HG02884 (cell line): ENCODE measurements at regions not wholly inside any gene's neighbourhood (a gene's known extent, or its start where the extent isn't known, plus 50 kb on each side); places are given as distances from the start of the nearest gene placed in this dataset.

Experiments used
- ATAC-seq: cut with Tn5 transposase; IDR thresholded peaks from one replicate; pipeline ENCODE4 v1.9.1; 2021; ENCODE audit warnings: mild to moderate bottlenecking, moderate library complexity; ENCODE audit not compliant: unreplicated experiment

GRCh38 chr2:215668378-215668775, 232.5 kb upstream of the FN1 start:
- no peak for ATAC-seq

DNA sequence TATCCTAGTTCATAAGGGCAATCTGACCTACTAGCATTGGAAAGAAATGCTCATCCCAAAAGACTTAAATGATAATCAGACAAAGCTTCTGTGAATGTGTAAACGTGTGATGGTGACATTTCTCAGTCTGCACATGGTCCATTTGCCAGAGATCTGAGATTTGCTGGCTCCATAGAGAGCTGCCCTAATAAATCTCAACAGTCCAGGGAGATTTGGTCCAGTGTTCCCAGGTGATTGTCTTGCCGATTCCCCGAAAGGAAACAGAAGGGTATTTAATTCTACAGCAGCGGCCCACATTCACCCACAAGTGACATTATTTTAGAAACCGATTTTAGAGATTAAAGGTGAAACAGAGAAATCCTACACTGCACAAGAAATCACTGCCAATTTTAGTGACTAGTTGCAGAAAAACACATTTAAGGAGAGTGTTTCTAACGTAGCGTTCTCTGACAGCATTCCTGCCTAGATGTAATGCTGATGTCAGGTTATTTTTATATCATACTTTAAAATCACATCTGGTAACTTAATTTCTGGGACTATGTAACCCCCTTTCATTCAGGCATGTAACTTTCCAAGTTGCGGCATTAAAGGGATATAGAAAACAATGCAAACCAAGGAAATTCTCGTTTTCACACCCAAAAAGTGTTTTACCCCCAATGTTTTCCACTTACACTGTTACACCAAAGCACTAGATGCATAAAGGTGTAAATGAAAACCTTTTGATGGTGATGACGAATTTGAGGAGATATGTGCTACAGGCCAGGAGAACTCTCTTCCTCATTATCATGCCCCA, 231.9 kb upstream of the FN1 start:
- ATAC-seq, result no peak

DNA sequence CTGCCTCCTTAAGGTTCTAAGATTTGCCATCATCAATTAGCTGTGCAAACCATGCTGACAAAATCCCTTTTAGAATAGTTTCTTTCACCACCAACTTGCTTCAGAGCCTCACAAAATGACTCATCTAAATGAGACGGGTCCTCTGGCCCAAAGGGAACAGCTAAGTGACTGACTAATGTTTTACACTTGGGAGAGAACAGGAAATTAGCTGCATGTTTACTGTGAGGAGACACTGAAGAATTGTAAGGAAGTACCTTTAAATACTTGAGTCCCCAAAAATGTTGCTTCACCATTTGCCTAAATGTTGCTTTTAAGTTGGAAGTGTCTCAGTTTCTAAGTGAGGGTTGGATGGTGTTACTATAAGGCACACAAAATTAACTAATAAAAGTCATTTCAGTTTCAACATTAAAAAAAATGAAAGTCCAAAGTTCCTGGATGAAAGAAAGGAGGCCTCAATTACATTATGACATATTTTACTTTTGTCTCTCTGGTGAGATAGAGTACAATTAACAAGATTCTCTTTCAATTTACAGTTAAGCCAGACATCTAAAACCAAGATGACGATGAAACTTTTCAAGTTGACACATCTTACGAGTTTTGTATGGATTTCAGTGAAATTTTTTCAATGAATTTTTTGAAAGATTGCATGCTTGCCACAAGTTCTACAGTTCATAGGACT, 229.1 kb upstream of the FN1 start:
- ATAC-seq, result no peak

- ATAC-seq, result no peak
Measured at GRCh38 chr2:215662715-215663114, 226.8 kb upstream of the FN1 start.

GRCh38 chr2:215660687-215661086, 224.8 kb upstream of the FN1 start:
- no peak for ATAC-seq

- ATAC-seq, result no peak
Measured at GRCh38 chr2:215659650-215660049, 223.8 kb upstream of the FN1 start.

GRCh38 chr2:215658635-215659305, 222.9 kb upstream of the FN1 start:
- no peak for ATAC-seq

- no peak for ATAC-seq
Measured at GRCh38 chr2:215657844-215658243, 222.0 kb upstream of the FN1 start.

DNA sequence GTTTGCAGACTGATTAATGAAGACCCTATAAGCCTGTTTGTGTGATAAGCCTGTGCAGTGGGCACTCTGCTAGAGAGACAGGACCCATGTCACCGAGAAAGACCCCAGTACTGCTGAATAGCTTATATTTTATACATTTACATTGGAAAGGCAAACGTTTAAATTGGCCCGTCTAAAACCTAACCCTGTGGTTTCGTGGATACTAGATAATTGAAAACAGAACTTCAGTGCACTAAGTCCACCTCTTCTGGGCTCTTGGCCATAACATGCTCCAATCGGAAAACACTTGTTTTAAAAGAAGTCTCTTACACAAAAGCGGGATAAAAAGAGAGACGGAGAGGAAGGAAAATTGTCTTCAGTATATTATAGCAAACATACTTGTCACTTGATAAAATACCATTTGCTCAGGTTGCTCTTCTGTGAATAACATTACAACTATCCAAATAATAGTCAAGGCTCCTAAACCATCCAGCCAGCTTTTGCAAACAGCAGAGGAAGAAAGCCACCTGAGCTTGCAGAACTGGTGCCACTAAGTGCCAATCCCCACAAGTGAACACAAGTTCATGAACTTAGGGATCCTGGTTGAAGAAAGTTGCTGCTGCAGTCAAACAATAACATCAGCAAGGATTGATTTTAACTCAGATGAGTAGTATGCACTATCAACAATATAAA, 218.4 kb upstream of the FN1 start:
- no peak for ATAC-seq

- ATAC-seq, result no peak
Measured at GRCh38 chr2:215653344-215654030, 217.6 kb upstream of the FN1 start.

GRCh38 chr2:215652388-215652787, 216.5 kb upstream of the FN1 start:
- ATAC-seq, result no peak

GRCh38 chr2:215651412-215651811, 215.5 kb upstream of the FN1 start:
- ATAC-seq, result no peak

DNA sequence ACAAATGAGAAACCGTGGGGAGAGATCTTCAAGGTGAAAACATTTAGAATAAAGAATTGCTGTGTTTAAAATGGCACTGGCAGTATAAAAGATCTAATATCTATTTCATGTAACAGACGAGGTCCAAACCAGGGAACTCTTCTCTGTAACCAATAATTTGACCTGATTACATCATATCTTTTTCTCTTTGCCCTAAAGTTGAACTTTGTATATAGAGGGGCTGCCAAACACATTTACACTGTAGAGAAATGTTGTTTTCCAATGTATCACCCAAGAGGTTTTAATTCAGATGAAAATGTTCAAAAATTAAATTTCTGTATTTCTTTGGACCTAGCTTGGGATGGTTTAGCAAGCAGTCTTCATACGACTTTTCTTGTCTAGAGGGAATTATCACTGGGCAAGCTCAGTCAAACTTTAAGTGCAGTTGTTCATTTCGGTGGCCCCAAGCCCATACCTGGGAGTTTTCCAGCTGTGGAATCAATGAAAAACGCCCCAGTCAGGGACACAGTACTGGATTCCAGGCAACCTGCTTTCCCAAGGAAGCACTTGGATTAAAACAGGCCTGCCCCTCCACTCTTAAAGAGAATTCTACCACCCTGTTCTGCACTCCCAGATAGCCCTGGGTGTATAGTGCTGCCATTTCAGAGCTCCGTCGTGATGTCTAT, 208.5 kb upstream of the FN1 start:
- ATAC-seq, result no peak

DNA sequence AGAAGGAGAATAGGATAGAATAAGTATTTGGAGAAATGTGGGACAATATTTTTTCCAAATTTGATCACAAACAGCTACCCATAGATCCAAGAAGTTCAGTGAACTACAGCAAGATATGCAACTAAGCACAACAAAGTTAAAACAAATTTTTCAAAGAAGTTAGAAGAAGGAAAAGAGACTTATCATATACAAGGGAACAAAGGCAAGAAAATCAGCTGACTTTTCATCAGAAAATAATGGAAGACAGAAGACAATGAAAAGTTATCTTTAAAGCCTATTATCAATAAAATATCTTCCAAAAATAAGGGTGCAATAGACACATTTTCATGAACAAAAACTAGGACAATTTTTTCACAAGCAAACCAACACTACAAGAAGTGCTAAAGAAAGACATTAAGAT, 202.8 kb upstream of the FN1 start:
- ATAC-seq, result no peak

GRCh38 chr2:215637651-215638050, 201.8 kb upstream of the FN1 start:
- no peak for ATAC-seq

- no peak for ATAC-seq
Measured at GRCh38 chr2:215636816-215637215, 200.9 kb upstream of the FN1 start.

GRCh38 chr2:215635788-215636139, 199.9 kb upstream of the FN1 start:
- ATAC-seq, result no peak

GRCh38 chr2:215635071-215635787, 199.4 kb upstream of the FN1 start:
- no peak for ATAC-seq

DNA sequence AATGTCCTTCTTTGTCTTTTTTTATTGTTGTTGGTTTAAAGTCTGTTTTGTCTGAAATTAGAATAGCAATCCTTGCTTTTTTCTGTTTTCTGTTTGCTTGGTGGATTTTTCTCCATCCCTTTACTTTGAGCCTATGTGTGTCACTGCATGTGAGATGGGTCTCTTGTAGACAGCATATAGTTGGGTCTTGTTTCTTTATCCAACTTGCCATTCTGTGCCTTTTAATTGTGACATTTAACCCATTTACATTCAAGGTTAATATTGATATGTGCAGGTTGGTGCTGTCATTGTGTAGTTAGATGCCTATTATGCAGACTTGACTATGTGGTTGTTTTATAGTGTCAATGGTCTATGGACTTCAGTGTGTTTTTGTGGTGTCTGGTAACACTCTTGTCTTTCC, 197.5 kb upstream of the FN1 start:
- no peak for ATAC-seq

DNA sequence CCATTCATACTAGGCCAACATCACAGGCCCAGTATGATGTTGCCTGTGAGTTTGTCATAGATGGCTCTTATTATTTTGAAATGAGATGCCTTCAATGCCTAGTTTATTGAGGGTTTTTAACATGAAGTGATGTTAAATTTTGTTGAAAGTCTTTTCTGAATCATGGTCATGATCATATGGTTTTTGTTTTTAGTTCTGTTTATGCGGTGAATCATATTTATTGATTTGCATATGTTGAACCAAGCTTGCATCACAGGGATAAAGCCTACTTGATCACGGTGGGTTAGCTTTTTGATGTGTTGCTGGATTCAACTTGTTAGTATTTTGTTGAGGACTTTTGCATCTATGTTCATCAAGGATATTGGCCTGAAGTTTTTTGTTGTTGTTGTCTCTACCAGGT, 195.8 kb upstream of the FN1 start:
- ATAC-seq, result no peak
